Superior temporal gyrus (tissue), 1 donor: ENCODE measurements at regions not wholly inside any gene's neighbourhood (a gene's known extent, or its start where the extent isn't known, plus 50 kb on each side); places are given as distances from the start of the nearest gene placed in this dataset.
"Not testable (repeated sequence)": the region's sequence is repeated elsewhere in the genome, so short reads cannot be mapped to it uniquely, and the experiment has no call there.

Source experiments
- DNase-seq: peaks from one replicate; pipeline ENCODE4 v3.0.0-alpha.2; 2016; ENCODE audit errors: extremely low spot score

DNA sequence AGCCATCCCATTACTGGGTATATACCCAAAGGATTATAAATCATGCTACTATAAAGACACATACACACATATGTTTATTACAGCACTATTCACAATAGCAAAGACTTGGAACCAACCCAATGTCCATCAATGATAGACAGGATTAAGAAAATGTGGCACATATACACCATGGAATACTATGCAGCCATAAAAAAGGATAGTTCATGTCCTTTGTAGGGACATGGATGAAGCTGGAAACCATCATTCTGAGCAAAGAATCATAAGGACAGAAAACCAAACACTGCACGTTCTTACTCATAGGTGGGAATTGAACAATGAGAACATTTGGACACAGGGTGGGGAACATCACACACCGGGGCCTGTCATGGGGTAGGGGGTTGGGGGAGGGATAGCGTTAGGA is 60.3 kb upstream of the NMU start:
- not testable (repeated sequence) for DNase-seq

- DNase-seq = no peak
These were observed 70.4 kb upstream of the NMU start for GRCh38 chr4:55706541-55706940.

- no peak for DNase-seq
These were observed 71.4 kb upstream of the NMU start for GRCh38 chr4:55707507-55707906.

DNA sequence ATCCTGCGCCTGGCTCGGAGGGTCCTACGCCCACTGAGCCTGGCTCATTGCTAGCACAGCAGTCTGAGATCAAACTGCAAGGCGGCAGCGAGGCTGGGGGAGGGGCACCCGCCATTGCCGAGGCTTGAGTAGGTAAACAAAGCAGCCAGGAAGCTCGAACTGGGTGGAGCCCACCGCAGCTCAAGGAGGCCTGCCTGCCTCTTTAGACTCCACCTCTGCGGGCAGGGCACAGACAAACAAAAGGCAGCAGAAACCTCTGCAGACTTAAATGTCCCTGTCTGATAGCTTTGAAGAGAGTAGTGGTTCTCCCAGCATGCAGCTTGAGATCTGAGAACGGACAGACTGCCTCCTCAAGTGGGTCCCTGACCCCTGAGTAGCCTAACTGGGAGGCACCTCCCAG is 71.9 kb upstream of the NMU start:
- not testable (repeated sequence) for DNase-seq

DNA sequence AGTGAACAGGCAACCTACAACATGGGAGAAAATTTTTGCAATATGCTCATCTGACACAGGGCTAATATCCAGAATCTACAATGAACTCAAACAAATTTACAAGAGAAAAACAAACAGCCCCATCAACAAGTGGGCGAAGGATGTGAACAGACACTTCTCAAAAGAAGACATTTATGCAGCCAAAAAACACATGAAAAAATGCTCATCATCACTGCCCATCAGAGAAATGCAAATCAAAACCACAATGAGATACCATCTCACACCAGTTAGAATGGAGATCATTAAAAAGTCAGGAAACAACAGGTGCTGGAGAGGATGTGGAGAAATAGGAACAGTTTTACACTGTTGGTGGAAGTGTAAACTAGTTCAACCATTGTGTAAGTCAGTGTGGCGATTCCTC is 76.7 kb upstream of the NMU start:
- not testable (repeated sequence) for DNase-seq

- DNase-seq = no peak
These were observed 85.6 kb upstream of the NMU start for GRCh38 chr4:55721651-55722050.

DNA sequence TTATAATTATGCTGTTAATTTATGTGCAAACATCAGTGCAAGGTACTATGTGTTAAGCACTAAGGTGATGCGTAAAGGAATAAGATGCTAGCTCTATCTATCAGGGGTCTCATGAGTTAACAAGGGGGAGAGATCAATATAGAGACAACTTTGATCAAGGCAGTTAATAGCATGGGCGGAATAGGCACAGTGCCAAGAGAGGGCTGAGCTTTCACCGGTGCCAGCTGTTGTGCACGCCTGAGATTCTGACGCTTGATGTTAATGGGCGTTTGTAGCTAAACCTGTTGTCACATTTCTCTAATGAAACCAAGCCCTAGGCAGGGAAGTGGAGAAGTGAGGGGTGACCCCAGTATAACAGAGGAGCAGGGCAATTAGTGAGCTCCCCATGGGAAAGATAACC is 86.0 kb upstream of the NMU start:
- DNase-seq = no peak

GRCh38 chr4:55723403-55723802 is 87.3 kb upstream of the NMU start:
- no peak for DNase-seq

- DNase-seq = no peak
These were observed 89.0 kb upstream of the NMU start for GRCh38 chr4:55725057-55725456.

DNA sequence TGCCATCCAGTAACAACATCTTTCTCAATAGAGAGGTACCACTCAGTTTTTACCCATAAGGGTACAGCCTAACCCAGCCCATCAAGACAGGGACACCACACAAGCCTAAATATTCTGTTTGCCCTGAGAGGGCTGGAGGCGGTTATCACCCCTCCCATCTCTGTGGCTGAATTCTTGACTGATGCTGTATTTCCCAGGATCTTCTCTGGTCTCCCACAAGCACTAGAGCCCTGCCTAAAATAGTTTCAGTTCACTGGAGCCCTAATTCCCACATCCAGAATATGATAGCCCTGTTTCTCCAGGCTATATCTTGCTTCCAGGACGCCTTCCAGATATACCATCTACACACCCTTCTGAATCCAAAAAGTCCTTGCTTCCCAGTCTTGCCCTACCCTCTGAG is 91.6 kb upstream of the NMU start:
- no peak for DNase-seq

- no peak for DNase-seq
These were observed 90.0 kb upstream of the EXOC1L start for GRCh38 chr4:55729351-55730279.

GRCh38 chr4:55730280-55730931 is 89.2 kb upstream of the EXOC1L start:
- DNase-seq = no peak

GRCh38 chr4:55731959-55732358 is 87.6 kb upstream of the EXOC1L start:
- no peak for DNase-seq

GRCh38 chr4:55732864-55733263 is 86.7 kb upstream of the EXOC1L start:
- no peak for DNase-seq

DNA sequence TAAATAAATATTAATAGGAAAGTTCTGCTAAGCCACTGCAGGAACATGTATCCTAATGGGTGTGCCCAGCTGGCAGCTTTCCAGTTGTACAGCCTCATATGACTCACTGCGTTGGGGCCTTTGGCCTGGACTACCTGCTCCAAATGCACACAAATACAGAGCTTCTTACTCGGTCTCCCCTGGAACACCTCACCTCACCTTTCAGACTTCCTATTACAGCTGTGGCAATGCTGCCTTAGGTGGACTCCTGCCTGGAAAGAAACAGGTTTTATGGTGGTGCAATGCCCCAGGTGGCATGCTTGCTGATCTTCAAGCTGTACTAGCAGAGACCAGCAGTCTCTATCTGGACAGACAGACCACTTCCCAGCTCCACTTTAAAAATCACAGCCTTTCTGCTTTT is 85.7 kb upstream of the EXOC1L start:
- DNase-seq = no peak

DNA sequence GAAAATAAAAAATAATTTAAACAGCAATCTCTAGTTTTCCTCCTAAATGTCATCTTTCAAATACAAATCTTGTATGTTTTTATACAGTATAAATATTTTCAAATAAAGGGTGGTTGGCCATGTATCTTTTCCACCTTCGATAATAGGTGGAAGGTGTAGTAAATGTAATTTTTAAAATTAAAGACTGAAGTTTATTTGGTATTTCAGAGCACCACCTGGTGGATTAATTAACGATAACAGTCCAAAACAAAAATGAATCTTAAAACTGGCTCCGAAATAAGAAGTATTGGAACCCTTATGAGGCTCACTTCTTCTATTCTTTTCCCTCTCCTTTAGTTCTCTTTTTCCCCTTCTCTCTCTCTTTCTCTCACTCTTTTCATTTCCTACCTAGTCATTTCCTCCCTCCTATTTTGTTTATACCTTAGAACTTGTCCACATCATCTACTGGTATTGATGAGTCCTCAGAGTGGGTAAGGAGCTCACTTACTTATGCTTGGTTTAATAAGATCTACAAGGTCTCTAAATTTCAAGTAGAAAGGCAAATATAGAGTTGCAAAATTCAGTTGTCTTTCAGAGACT is 82.9 kb upstream of the EXOC1L start:
- peak; percentile 29 for DNase-seq

DNA sequence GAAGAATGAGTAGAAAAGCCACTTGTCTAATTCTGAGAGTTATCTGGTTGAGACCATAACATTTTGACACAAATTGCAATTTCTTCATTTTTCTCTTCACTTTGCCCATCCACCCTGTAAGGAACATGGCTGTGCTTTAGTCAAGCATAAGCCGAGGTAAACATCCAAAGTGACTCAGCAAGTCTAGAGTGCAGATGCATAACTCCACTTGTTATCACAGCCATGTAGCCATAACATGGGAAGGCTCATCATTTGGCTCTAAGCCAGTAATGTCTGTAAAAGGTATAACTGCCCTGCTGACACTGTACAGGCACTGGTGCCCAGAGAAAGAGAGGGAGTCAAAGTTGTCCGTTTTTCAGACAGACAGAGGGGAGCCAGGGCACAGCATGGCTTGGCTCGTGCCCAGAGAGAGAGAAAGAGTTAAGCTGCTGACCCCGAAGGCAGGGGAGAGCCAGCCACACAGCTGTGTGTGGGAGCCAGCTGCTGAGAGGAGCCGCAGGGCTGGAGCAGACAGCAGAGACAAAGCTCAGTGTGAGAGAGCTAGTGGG is 76.9 kb upstream of the EXOC1L start:
- no peak for DNase-seq

DNA sequence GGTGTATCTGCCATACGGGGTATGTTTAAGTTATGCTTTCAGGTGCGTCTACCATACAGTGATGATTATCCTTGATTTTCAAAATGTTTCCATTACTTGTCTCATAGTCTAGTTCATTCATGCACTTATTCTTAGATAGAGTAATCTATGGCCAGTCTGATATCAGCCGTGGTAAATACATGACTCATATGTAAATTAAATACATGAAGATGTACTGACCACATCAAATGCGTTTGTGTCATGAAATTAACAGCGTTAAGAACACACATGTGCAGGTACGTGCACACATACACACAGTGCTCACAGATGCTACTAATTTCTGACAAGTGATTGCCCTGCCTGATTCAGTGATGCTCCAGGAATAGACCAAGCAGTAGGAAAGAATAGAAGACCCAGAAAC is 75.2 kb upstream of the EXOC1L start:
- DNase-seq = no peak

DNA sequence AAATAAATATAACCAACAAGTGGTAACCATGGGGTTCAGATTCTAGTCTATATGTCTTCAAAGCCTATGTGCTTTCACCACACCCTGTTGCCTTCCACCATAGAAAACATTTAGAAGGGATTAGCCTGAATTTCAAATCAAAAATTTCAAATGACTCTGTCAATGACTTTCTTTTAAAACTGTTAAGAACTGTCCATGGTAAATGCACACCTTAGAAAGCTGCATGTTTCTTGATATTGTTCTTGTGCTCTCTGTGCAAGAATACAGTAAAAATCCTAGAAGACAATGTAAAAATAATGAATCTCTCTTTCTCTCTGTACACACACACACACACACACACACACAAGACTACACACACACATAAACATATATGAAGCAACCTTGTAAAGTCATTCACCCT is 74.6 kb upstream of the EXOC1L start:
- DNase-seq = no peak

DNA sequence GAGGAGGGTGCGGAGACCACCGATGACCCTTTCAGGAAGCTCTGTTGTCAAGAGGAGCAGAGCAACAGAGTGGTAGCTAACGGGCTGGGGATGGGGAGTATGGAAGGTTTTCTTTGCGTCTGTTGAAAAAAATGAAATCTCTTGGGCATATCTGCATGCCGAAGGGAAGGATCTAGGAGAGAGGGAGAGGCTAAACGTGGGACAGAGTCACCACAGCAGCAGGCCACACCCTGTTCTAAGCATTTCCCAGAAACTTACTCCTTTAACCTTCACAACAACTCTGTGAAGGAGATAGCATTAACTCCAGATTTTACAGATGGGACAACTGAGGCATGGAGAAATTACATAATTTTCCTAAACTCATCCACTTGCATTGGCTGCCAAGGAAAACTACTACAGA is 71.8 kb upstream of the EXOC1L start:
- DNase-seq = no peak

- no peak for DNase-seq
These were observed 69.9 kb upstream of the EXOC1L start for GRCh38 chr4:55749666-55750065.

DNA sequence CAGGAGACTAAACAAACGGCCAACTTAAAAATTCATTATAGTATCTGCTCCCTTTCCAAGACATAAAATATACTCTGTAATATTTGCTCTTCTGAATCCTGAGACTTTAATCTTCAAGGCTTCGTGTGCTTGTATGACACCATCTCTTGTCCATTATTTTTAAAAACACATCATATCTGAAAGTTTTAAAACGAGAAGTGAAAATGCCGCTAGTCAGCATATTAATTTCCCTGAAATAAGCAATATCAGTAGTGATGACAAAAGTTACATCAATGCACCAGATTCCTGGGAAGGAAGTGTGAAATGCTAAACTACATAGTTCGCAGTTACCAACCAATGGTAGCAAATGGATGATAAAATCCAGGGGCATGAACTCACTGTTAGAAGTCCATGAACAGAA is 66.8 kb upstream of the EXOC1L start:
- no peak for DNase-seq

DNA sequence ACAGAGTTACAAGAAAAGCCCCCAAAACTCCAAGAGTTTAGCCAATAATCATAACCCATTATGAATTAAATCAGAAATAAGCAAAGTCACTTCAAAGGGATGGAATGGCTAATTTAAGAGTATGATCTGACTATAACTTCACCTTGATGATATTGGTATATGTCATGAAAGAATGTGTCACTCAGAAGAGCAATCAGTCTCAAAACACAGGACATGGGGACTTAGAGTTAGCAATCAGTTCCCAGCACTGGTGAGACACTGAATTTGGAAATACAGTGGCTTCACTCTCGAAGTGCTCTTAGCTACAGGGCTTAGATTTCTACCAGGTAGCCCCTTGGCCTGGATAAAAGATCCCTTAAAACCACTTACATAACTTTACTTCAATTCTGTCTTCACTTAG is 65.7 kb upstream of the EXOC1L start:
- no peak for DNase-seq
